ENCODE measurements at regions not wholly inside any gene's neighbourhood (a gene's known extent, or its start where the extent isn't known, plus 50 kb on each side); places are given as distances from the start of the nearest gene placed in this dataset.

- TF ChIP-seq POLR2A (IDR thresholded peaks at IDR 0.05): no peak
- TF ChIP-seq, protein P1, sequence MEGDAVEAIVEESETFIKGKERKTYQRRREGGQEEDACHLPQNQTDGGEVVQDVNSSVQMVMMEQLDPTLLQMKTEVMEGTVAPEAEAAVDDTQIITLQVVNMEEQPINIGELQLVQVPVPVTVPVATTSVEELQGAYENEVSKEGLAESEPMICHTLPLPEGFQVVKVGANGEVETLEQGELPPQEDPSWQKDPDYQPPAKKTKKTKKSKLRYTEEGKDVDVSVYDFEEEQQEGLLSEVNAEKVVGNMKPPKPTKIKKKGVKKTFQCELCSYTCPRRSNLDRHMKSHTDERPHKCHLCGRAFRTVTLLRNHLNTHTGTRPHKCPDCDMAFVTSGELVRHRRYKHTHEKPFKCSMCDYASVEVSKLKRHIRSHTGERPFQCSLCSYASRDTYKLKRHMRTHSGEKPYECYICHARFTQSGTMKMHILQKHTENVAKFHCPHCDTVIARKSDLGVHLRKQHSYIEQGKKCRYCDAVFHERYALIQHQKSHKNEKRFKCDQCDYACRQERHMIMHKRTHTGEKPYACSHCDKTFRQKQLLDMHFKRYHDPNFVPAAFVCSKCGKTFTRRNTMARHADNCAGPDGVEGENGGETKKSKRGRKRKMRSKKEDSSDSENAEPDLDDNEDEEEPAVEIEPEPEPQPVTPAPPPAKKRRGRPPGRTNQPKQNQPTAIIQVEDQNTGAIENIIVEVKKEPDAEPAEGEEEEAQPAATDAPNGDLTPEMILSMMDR (IDR thresholded peaks at IDR 0.05): no peak
- no peak for TF ChIP-seq EP300 (IDR thresholded peaks at IDR 0.05; ENCODE audit: low read depth)
These were observed 459.4 kb upstream of the PROK2 start for GRCh38 chr3:72244396-72244795.

Measured in transverse colon (tissue), 3 donors.